ENCODE measurements at regions not wholly inside any gene's neighbourhood (a gene's known extent, or its start where the extent isn't known, plus 50 kb on each side); places are given as distances from the start of the nearest gene placed in this dataset.

GRCh38 chr5:138631096-138631928, 56.1 kb upstream of the HSPA9 start:
- in situ Hi-C loops (cut with MboI; ENCODE audit: low sequenced_read_pairs), result loop anchor here (25.0 kb wide), 1 partner anchor 631 kb away; no protein-coding TSS in a partner anchor

GRCh38 chr5:138629392-138629791, 54.2 kb upstream of the HSPA9 start:
- in situ Hi-C loops (cut with MboI; ENCODE audit: low sequenced_read_pairs), result loop anchor here (25.0 kb wide), 1 partner anchor 633 kb away; no protein-coding TSS in a partner anchor

- in situ Hi-C loops (cut with MboI; ENCODE audit: low sequenced_read_pairs), result loop anchor here (25.0 kb wide), 1 partner anchor 636 kb away; no protein-coding TSS in a partner anchor
Measured at GRCh38 chr5:138626333-138626944, 51.2 kb upstream of the HSPA9 start.

- in situ Hi-C loops (cut with MboI; ENCODE audit: low sequenced_read_pairs), result loop anchor here (25.0 kb wide), 1 partner anchor 637 kb away; no protein-coding TSS in a partner anchor
Measured at GRCh38 chr5:138625134-138625533, 49.9 kb upstream of the HSPA9 start.

All from HL-60/S4 (cell line).